ENCODE measurements at regions not wholly inside any gene's neighbourhood (a gene's known extent, or its start where the extent isn't known, plus 50 kb on each side); places are given as distances from the start of the nearest gene placed in this dataset.
"Not testable (repeated sequence)": the region's sequence is repeated elsewhere in the genome, so short reads cannot be mapped to it uniquely, and the experiment has no call there.

DNA sequence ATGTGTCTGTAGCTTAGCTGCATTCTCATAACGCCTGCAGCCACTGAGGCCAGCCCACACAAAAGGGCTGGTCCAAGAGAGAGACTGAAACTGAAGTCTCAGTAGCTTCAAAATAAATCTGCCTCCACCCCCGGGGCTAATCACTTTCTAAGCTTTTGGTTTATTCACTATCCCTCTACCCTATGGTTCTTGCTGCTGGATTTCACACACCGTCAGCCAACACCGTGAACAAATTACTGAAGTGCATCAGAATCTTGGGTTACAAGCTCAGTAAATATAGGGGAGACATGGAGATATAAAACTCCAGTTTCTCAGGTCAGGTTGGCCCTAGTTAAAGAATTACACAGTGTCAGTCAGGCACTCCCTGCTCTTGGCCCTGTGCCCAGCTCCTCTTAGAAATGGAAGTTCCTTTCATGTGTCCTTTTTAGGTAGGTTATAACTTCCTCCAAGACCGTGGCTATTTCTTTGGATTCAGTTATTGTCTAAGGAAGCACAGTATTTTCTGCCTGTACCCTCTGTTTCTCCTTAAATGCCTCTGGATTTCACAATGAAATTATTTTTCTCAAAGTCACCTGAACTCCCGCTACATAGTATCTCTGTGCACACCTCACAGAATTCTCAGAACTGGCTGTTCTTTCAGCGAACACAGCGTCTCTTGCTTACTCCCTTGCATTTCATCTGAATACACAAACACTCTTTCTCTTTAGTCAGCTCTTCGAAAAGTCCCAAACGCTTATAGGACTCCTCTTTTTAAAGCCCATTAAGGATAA lies 112.5 kb downstream of the FAM174A start:
- no peaks in the 10 kb centered on the region for H3K4me1 ChIP-seq
- TF ChIP-seq, protein P1, sequence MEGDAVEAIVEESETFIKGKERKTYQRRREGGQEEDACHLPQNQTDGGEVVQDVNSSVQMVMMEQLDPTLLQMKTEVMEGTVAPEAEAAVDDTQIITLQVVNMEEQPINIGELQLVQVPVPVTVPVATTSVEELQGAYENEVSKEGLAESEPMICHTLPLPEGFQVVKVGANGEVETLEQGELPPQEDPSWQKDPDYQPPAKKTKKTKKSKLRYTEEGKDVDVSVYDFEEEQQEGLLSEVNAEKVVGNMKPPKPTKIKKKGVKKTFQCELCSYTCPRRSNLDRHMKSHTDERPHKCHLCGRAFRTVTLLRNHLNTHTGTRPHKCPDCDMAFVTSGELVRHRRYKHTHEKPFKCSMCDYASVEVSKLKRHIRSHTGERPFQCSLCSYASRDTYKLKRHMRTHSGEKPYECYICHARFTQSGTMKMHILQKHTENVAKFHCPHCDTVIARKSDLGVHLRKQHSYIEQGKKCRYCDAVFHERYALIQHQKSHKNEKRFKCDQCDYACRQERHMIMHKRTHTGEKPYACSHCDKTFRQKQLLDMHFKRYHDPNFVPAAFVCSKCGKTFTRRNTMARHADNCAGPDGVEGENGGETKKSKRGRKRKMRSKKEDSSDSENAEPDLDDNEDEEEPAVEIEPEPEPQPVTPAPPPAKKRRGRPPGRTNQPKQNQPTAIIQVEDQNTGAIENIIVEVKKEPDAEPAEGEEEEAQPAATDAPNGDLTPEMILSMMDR (IDR thresholded peaks at IDR 0.05) = no peak
- H3K27me3 ChIP-seq = no peaks in the 10 kb centered on the region
- H3K4me3 ChIP-seq = no peak overlapping the region
- no peaks in the 10 kb centered on the region for H3K9me3 ChIP-seq
- H3K27ac ChIP-seq = no peak overlapping the region
- H3K36me3 ChIP-seq = no peaks in the 10 kb centered on the region
- DNase-seq (ENCODE audit: low spot score) = peak; percentile 61

DNA sequence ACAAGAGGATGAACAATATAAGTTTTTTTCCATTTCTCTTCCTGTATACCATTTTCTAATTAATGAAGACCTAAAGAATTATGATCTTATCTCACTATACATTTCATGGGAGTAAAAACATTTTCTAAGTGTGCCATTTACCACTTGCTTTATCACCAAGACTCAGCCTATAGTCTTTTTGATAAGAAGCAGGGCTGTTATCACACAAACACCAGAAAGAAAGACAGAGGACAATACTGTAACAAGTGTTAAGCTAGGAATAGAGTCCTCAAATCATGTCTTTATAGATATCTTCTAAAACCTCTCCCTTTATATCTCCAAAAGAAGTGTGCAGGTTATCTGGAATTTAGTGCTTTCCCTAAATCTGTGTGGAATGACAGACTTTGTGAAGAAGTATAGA lies 119.7 kb downstream of the FAM174A start:
- no peaks in the 10 kb centered on the region for H3K4me1 ChIP-seq
- no peaks in the 10 kb centered on the region for H3K36me3 ChIP-seq
- no peak for DNase-seq (ENCODE audit: low spot score)
- H3K27me3 ChIP-seq = no peaks in the 10 kb centered on the region
- H3K4me3 ChIP-seq = no peak overlapping the region
- no peak overlapping the region for H3K27ac ChIP-seq
- H3K9me3 ChIP-seq = no peaks in the 10 kb centered on the region
- TF ChIP-seq, protein P1 (IDR thresholded peaks at IDR 0.05) = no peak

GRCh38 chr5:100656771-100657170 lies 121.6 kb downstream of the FAM174A start:
- not testable (repeated sequence) for H3K36me3 ChIP-seq; H3K4me1 ChIP-seq; DNase-seq (ENCODE audit: low spot score); H3K27ac ChIP-seq; H3K4me3 ChIP-seq; H3K9me3 ChIP-seq; H3K27me3 ChIP-seq

- DNase-seq (ENCODE audit: low spot score) = no peak
- Histone ChIP-seq H3K4me1 (no peaks in the 10 kb centered on the region), H3K27me3 (no peaks in the 10 kb centered on the region), H3K36me3 (no peaks in the 10 kb centered on the region), H3K27ac (no peak overlapping the region), H3K9me3 (no peaks in the 10 kb centered on the region), H3K4me3 (no peak overlapping the region)
- TF ChIP-seq, protein P1 (IDR thresholded peaks at IDR 0.05) = no peak
Observed at GRCh38 chr5:100659080-100659795, 124.1 kb downstream of the FAM174A start.

GRCh38 chr5:100664140-100664539 lies 129.0 kb downstream of the FAM174A start:
- TF ChIP-seq, protein P1 (IDR thresholded peaks at IDR 0.05) = no peak
- no peak overlapping the region for H3K27ac ChIP-seq
- no peaks in the 10 kb centered on the region for H3K27me3 ChIP-seq
- H3K9me3 ChIP-seq = no peaks in the 10 kb centered on the region
- no peaks in the 10 kb centered on the region for H3K4me1 ChIP-seq
- H3K4me3 ChIP-seq = no peak overlapping the region
- no peak for DNase-seq (ENCODE audit: low spot score)
- no peaks in the 10 kb centered on the region for H3K36me3 ChIP-seq

DNA sequence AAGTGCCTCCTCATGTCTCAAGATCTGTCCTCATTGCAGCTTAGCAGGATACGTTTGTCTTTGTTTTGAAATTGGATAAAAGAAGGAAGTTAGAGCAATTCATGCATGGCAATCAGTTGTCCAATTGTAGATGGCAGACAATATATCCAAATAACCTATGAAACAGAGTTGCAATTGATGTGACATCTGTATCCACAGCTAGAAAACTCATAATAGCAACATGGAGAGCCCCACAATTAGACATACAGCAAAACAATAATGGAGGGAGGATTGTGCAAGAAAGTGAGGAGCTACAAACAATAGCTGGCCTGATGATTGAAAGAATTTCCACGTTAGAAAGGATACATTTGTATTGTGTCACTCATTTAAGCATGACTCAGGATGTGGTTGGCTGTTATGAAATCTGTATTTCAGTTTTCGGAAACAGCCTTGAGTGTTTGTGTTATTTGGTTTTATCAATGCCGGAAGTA lies 132.0 kb downstream of the FAM174A start:
- Histone ChIP-seq H3K27ac (no peak overlapping the region), H3K4me3 (no peak overlapping the region), H3K36me3 (no peaks in the 10 kb centered on the region), H3K9me3 (no peaks in the 10 kb centered on the region), H3K27me3 (no peaks in the 10 kb centered on the region), H3K4me1 (no peaks in the 10 kb centered on the region)
- TF ChIP-seq, protein P1 (IDR thresholded peaks at IDR 0.05) = no peak
- DNase-seq (ENCODE audit: low spot score) = no peak
